ENCODE measurements at regions not wholly inside any gene's neighbourhood (a gene's known extent, or its start where the extent isn't known, plus 50 kb on each side); places are given as distances from the start of the nearest gene placed in this dataset.

GRCh38 chr12:5178571-5178970, 134.9 kb downstream of the KCNA5 start:
- Histone ChIP-seq H3K27ac (ENCODE audit: low read length) (no peak overlapping the region), H3K9me3 (ENCODE audit: control insufficient read depth, low read length) (no peaks in the 10 kb centered on the region), H3K4me3 (ENCODE audit: low read length) (no peak overlapping the region), H3K27me3 (ENCODE audit: control insufficient read depth, insufficient read depth) (no peaks in the 10 kb centered on the region), H3K4me1 (ENCODE audit: control insufficient read depth, insufficient read depth, low read length) (no peaks in the 10 kb centered on the region)
- DNase-seq (no peak), ATAC-seq (no peak)
- 83% methylated on average over 4 of the region's 4 CpGs for WGBS
- intact Hi-C loops (cut with DNase I), result loop anchor here in 1 of 4 donors (10.0 kb wide), 1 partner anchor 154 kb away; no protein-coding TSS in a partner anchor

- no peak for DNase-seq
- Histone ChIP-seq H3K4me3 (ENCODE audit: low read length) (no peak overlapping the region), H3K27me3 (ENCODE audit: control insufficient read depth, insufficient read depth) (no peaks in the 10 kb centered on the region), H3K27ac (ENCODE audit: low read length) (no peak overlapping the region), H3K9me3 (ENCODE audit: control insufficient read depth, low read length) (no peaks in the 10 kb centered on the region), H3K4me1 (ENCODE audit: control insufficient read depth, insufficient read depth, low read length) (no peaks in the 10 kb centered on the region)
- WGBS, result 84% methylated on average over 5 of the region's 5 CpGs
- no peak for ATAC-seq
- intact Hi-C loops (cut with DNase I), result no loop called here
Measured at GRCh38 chr12:5180496-5180895, 136.8 kb downstream of the KCNA5 start.

DNA sequence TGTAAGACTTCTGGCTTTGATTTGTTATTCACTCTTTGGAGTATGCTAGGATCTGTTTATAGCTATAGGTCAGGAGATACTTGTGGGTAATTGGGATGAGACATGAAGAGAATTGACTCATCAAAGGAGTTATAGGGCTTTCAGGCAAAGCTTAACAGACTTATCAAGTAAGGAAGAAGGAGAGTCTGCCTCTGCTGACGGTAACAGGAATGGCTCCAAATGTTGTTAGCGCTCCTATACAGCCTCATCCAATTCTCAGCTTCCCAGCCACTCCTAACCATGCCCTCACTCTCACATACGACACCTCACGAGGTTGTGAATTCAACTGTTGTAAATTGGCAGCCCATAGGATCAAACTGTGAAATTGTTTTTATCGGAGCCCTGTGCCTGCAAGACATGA, 140.5 kb downstream of the KCNA5 start:
- H3K4me3 ChIP-seq (ENCODE audit: low read length), result no peak overlapping the region
- ATAC-seq (no peak), DNase-seq (no peak)
- intact Hi-C loops (cut with DNase I), result no loop called here
- 81% methylated on average over 5 of the region's 5 CpGs for WGBS
- no peaks in the 10 kb centered on the region for H3K4me1 ChIP-seq (ENCODE audit: control insufficient read depth, insufficient read depth, low read length)
- no peaks in the 10 kb centered on the region for H3K9me3 ChIP-seq (ENCODE audit: control insufficient read depth, low read length)
- no peak overlapping the region for H3K27ac ChIP-seq (ENCODE audit: low read length)
- H3K27me3 ChIP-seq (ENCODE audit: control insufficient read depth, insufficient read depth), result no peaks in the 10 kb centered on the region

GRCh38 chr12:5185435-5186069, 141.9 kb downstream of the KCNA5 start:
- DNase-seq (peak in 1 of 3 donors; percentile 56), ATAC-seq (peak; percentile 55 to 85)
- intact Hi-C loops (cut with DNase I), result no loop called here
- Histone ChIP-seq H3K4me1 (ENCODE audit: control insufficient read depth, insufficient read depth, low read length) (no peaks in the 10 kb centered on the region), H3K9me3 (ENCODE audit: control insufficient read depth, low read length) (no peaks in the 10 kb centered on the region), H3K4me3 (ENCODE audit: low read length) (peak overlapping the region; percentile 23), H3K27me3 (ENCODE audit: control insufficient read depth, insufficient read depth) (no peaks in the 10 kb centered on the region), H3K27ac (ENCODE audit: low read length) (no peak overlapping the region)
- WGBS, result 51% methylated on average over 8 of the region's 8 CpGs

GRCh38 chr12:5186715-5187114, 143.0 kb downstream of the KCNA5 start:
- no peaks in the 10 kb centered on the region for H3K9me3 ChIP-seq (ENCODE audit: control insufficient read depth, low read length)
- H3K4me3 ChIP-seq (ENCODE audit: low read length), result no peak overlapping the region
- H3K27ac ChIP-seq (ENCODE audit: low read length), result no peak overlapping the region
- ATAC-seq, result no peak
- intact Hi-C loops (cut with DNase I), result no loop called here
- H3K27me3 ChIP-seq (ENCODE audit: control insufficient read depth, insufficient read depth), result no peaks in the 10 kb centered on the region
- no peak for DNase-seq
- WGBS, result 66% methylated on average over 4 of the region's 4 CpGs
- H3K4me1 ChIP-seq (ENCODE audit: control insufficient read depth, insufficient read depth, low read length), result no peaks in the 10 kb centered on the region

DNA sequence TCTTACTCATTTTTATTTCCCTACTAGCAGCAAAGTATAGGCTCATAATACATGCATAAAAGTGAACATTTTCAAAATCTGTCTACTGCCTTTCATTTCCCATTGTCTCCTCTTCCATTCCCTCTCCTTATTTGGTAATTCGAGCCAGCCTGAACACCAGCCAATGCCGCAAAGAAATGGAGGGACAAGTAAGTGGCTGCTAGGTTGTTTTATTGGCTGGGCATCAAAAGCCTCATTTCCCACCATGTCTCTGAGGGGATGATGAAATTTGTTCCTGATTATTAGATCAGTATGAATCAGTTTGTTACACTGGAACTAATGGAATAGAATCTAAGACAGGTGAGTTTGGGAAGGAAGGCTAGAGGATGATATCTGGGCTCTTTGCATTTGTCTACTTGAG, 143.5 kb downstream of the KCNA5 start:
- Histone ChIP-seq H3K9me3 (ENCODE audit: control insufficient read depth, low read length) (no peaks in the 10 kb centered on the region), H3K4me1 (ENCODE audit: control insufficient read depth, insufficient read depth, low read length) (no peaks in the 10 kb centered on the region), H3K27me3 (ENCODE audit: control insufficient read depth, insufficient read depth) (no peaks in the 10 kb centered on the region), H3K27ac (ENCODE audit: low read length) (no peak overlapping the region), H3K4me3 (ENCODE audit: low read length) (no peak overlapping the region)
- DNase-seq, result no peak
- intact Hi-C loops (cut with DNase I), result no loop called here
- WGBS, result 92% methylated on average over 2 of the region's 2 CpGs
- ATAC-seq, result no peak

DNA sequence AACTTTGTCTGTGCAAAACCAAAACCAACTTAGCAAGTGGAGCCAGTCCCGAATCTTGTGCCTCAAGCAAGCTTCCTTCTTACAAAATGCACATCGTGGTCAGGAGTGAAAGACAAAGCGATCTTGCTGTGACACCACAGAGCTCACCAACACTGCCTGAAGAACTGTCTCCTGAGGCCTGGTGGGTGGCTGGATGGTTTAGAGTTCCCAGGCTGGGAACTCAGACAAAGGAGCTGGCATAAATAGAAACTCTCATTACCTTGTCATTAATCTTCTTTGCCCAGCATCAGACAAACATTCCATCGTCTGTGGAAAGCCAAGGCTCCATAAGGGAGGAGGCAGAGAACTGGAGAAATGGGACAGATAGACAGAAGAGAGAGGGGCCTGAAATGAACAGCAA, 144.8 kb downstream of the KCNA5 start:
- intact Hi-C loops (cut with DNase I), result no loop called here
- DNase-seq (no peak), ATAC-seq (no peak)
- H3K9me3 ChIP-seq (ENCODE audit: control insufficient read depth, low read length), result no peaks in the 10 kb centered on the region
- H3K27ac ChIP-seq (ENCODE audit: low read length), result no peak overlapping the region
- H3K27me3 ChIP-seq (ENCODE audit: control insufficient read depth, insufficient read depth), result no peaks in the 10 kb centered on the region
- 77% methylated on average over 4 of the region's 4 CpGs for WGBS
- no peak overlapping the region for H3K4me3 ChIP-seq (ENCODE audit: low read length)
- no peaks in the 10 kb centered on the region for H3K4me1 ChIP-seq (ENCODE audit: control insufficient read depth, insufficient read depth, low read length)

- ATAC-seq (no peak), DNase-seq (no peak)
- intact Hi-C loops (cut with DNase I), result no loop called here
- no peak overlapping the region for H3K27ac ChIP-seq (ENCODE audit: low read length)
- 66% methylated on average over 4 of the region's 4 CpGs for WGBS
- H3K4me1 ChIP-seq (ENCODE audit: control insufficient read depth, insufficient read depth, low read length), result no peaks in the 10 kb centered on the region
- no peaks in the 10 kb centered on the region for H3K9me3 ChIP-seq (ENCODE audit: control insufficient read depth, low read length)
- no peak overlapping the region for H3K4me3 ChIP-seq (ENCODE audit: low read length)
- no peaks in the 10 kb centered on the region for H3K27me3 ChIP-seq (ENCODE audit: control insufficient read depth, insufficient read depth)
Measured at GRCh38 chr12:5189173-5189572, 145.5 kb downstream of the KCNA5 start.

DNA sequence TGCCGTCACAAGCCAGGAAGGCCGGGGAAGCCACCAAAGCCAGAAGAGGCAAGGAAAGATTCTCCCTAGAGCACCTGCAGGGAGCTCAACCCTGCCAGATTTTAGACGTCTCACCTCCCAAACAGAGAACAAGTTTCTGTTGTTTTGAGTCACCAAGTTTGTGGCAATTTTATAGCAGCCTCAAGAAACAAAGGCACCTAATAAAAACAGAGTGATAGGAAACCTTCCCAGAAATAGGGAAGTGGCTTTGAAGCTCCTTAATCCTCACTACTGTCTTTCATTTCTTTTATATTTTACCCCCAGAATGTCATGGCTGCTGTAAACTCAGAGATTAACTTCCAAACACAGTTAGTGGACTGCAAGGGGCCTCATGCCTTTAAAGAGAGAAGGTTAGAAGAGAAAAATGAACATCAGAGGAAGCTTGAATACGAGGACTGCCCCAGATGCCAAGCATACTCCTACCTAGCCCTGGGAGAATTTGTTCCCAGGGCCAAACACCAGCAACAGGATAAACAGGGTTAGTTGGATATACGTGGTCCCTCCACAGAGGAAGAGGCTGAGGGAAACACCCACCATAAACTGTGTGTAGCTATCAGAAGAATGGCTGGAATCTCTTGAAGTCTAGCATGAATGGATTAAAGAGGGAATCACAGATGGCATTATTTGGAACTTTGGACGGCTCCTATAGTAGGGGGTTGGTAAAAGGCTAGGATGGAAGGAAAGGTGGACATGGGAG, 148.3 kb downstream of the KCNA5 start:
- no peaks in the 10 kb centered on the region for H3K4me1 ChIP-seq (ENCODE audit: control insufficient read depth, insufficient read depth, low read length)
- no peak for ATAC-seq
- no peak overlapping the region for H3K4me3 ChIP-seq (ENCODE audit: low read length)
- no peaks in the 10 kb centered on the region for H3K9me3 ChIP-seq (ENCODE audit: control insufficient read depth, low read length)
- 82% methylated on average over 6 of the region's 6 CpGs for WGBS
- DNase-seq, result no peak
- intact Hi-C loops (cut with DNase I), result no loop called here
- H3K27ac ChIP-seq (ENCODE audit: low read length), result no peak overlapping the region
- no peaks in the 10 kb centered on the region for H3K27me3 ChIP-seq (ENCODE audit: control insufficient read depth, insufficient read depth)

DNA sequence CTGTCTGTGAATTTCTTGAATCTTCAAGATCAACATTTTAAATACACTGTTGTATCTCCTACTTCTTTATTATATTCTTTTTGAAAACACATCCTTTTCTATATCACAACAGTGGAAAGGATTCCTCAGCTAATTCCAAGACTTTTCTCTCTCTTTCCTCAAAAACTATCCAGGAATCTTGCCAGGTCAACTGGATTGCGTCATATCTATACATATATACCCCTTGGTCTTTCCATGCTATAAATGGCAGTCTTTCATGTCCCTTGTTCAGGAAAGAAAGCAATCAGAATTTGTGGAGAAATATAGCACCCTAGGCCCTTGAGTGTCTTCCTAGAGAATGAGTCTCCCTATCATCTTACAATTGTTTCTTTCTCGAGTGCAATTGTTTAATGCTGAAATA, 149.0 kb downstream of the KCNA5 start:
- no peaks in the 10 kb centered on the region for H3K9me3 ChIP-seq (ENCODE audit: control insufficient read depth, low read length)
- no peak overlapping the region for H3K4me3 ChIP-seq (ENCODE audit: low read length)
- intact Hi-C loops (cut with DNase I), result no loop called here
- no peak overlapping the region for H3K27ac ChIP-seq (ENCODE audit: low read length)
- H3K4me1 ChIP-seq (ENCODE audit: control insufficient read depth, insufficient read depth, low read length), result no peaks in the 10 kb centered on the region
- no peak for ATAC-seq
- no peaks in the 10 kb centered on the region for H3K27me3 ChIP-seq (ENCODE audit: control insufficient read depth, insufficient read depth)
- WGBS, result 69% methylated on average over 2 of the region's 2 CpGs
- no peak for DNase-seq

GRCh38 chr12:5194306-5194705, 150.6 kb downstream of the KCNA5 start:
- no peaks in the 10 kb centered on the region for H3K9me3 ChIP-seq (ENCODE audit: control insufficient read depth, low read length)
- H3K4me1 ChIP-seq (ENCODE audit: control insufficient read depth, insufficient read depth, low read length), result no peaks in the 10 kb centered on the region
- 59% methylated on average over 2 of the region's 2 CpGs for WGBS
- H3K27me3 ChIP-seq (ENCODE audit: control insufficient read depth, insufficient read depth), result no peaks in the 10 kb centered on the region
- intact Hi-C loops (cut with DNase I), result no loop called here
- DNase-seq, result no peak
- H3K4me3 ChIP-seq (ENCODE audit: low read length), result no peak overlapping the region
- ATAC-seq, result no peak
- no peak overlapping the region for H3K27ac ChIP-seq (ENCODE audit: low read length)
